Lung (tissue), 11 donors: ENCODE measurements at regions not wholly inside any gene's neighbourhood (a gene's known extent, or its start where the extent isn't known, plus 50 kb on each side); places are given as distances from the start of the nearest gene placed in this dataset.
A peak's percentile ranks its signal among the peaks of the same experiment; 100 is the strongest.
"Not testable (repeated sequence)": the region's sequence is repeated elsewhere in the genome, so short reads cannot be mapped to it uniquely, and the experiment has no call there.

ENCODE experiments used
- ATAC-seq: fragments of 200-7000 bp; cut with Tn5 transposase; one replicate; pipeline ENCODE4 v1.9.1; 2020; ENCODE audit warnings: moderate number of reproducible peaks; ENCODE audit not compliant: insufficient read depth, low FRiP score
- DNase-seq, 3 donors: peaks; one replicate each; pipeline ENCODE4 v3.0.0-alpha.2; 2013 to 2017
- H3K27ac ChIP-seq, 2 donors: one replicate each; pipeline ENCODE4 v1.5.1; 2013; ENCODE audit warnings: mild to moderate bottlenecking in 2 of 2, moderate library complexity in 2 of 2, control low read depth in 1 of 2, inconsistent platforms in 1 of 2, low read depth in 1 of 2, low read length in 1 of 2
- H3K27me3 ChIP-seq, 3 donors: one replicate each; pipeline ENCODE4 v1.5.1; 2013; ENCODE audit warnings: low read length in 2 of 3; ENCODE audit not compliant: control insufficient read depth in 3 of 3, insufficient read depth in 3 of 3
- H3K36me3 ChIP-seq, 4 donors: one replicate each; pipeline ENCODE4 v1.5.1; 2013; ENCODE audit warnings: low read length in 4 of 4, mild to moderate bottlenecking in 1 of 4, moderate library complexity in 1 of 4; ENCODE audit not compliant: control insufficient read depth in 4 of 4, insufficient read depth in 4 of 4
- H3K4me1 ChIP-seq, 5 donors: one replicate each; pipeline ENCODE4 v1.5.1; 2013; ENCODE audit warnings: low read length in 5 of 5, mild to moderate bottlenecking in 2 of 5, moderate library complexity in 1 of 5; ENCODE audit not compliant: control insufficient read depth in 5 of 5, insufficient read depth in 5 of 5
- H3K4me3 ChIP-seq: one replicate; pipeline ENCODE4 v1.5.1; 2013; ENCODE audit warnings: mild to moderate bottlenecking, control low read depth, moderate library complexity
- H3K9ac ChIP-seq, 2 donors: one replicate each; pipeline ENCODE4 v1.5.1; 2013; ENCODE audit warnings: low read length in 2 of 2, control low read depth in 1 of 2; ENCODE audit not compliant: insufficient read depth in 1 of 2
- H3K9me3 ChIP-seq, 4 donors: one replicate each; pipeline ENCODE4 v1.5.1; 2013; ENCODE audit warnings: low read length in 3 of 4, mild to moderate bottlenecking in 1 of 4, moderate library complexity in 1 of 4; ENCODE audit not compliant: control insufficient read depth in 4 of 4, insufficient read depth in 3 of 4
- WGBS, 2 donors: extraction: QIAGEN DNeasy Blood & Tissue Kit; methylation state at CpG; one replicate each; pipeline ENCODE4 v1.1.7; 2013; 5-methylcytosine and 5-hydroxymethylcytosine counted together
- TF ChIP-seq, protein P1 (sequence below): IDR thresholded peaks from 2 replicates; pipeline ENCODE4 v1.5.1; 2012; ENCODE audit warnings: mild to moderate bottlenecking; ENCODE audit errors: control extremely low read depth, extremely low read depth
- donor health status: control.
- donor health status: control.
- donor health status: Bipolar disorder and iron deficiency.
- donor health status: healthy.
- donor health status: DM: yes; HTN: yes; CAD: no.

DNA sequence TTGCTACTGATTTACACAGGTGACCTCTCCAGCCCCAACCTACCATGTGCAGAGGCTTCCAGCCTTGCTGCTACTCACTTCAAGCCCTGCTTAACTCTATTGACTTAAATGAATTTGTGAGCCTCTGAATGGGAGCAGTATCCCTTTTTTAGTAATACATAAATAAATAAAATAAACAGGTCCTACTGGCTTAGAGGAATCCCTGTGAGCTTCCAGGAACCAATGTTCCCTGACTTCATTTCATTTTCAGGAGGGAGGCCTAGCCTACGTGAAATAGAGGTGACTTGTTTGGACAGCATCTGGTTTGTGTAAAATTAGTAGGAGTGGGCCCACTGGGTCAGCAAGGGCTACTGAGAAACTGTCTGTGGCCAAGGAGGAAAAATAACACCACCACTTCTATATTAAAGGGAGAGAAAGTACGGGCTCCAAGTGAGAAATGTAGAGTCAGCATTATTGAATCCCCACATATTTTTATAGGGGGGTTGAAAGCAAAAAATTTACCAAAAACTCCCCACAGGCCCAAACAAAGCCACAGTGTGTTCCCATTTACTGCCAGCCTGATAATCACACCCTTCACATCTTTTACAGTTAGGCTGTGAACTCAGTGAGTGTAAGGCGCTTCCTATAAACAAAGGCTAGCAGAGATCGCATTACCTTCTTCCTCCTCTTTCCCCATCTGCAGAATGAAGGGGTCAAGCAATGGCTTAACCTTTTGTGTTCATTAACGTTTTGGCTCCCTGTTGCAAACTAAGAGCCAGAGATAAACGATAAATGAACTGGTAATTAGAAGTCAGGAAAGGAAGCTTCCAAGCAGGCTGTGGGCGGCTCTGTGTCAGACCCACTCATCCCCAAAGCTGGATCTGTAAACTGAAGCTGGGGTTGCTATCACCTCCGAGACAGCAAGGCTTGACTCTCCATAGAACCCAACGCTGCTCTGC lies 138.8 kb upstream of the LIFR start:
- TF ChIP-seq, protein P1, sequence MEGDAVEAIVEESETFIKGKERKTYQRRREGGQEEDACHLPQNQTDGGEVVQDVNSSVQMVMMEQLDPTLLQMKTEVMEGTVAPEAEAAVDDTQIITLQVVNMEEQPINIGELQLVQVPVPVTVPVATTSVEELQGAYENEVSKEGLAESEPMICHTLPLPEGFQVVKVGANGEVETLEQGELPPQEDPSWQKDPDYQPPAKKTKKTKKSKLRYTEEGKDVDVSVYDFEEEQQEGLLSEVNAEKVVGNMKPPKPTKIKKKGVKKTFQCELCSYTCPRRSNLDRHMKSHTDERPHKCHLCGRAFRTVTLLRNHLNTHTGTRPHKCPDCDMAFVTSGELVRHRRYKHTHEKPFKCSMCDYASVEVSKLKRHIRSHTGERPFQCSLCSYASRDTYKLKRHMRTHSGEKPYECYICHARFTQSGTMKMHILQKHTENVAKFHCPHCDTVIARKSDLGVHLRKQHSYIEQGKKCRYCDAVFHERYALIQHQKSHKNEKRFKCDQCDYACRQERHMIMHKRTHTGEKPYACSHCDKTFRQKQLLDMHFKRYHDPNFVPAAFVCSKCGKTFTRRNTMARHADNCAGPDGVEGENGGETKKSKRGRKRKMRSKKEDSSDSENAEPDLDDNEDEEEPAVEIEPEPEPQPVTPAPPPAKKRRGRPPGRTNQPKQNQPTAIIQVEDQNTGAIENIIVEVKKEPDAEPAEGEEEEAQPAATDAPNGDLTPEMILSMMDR: no peak
- Histone ChIP-seq H3K36me3 (no peaks in the 10 kb centered on the region), H3K27me3 (no peaks in the 10 kb centered on the region), H3K4me1 (peaks cover 0 to 51% (median 18%) of the 10 kb centered on the region in 5 donors), H3K9me3 (no peaks in the 10 kb centered on the region), H3K27ac (no peak overlapping the region), H3K4me3 (no peak overlapping the region), H3K9ac (peak overlapping the region in 1 of 2 donors; percentile 26)
- DNase-seq: peak in 2 of 3 donors; percentile 80 to 82
- no peak for ATAC-seq
- WGBS, 2 donors: 52% methylated on average over 9 of the region's 9 CpGs

DNA sequence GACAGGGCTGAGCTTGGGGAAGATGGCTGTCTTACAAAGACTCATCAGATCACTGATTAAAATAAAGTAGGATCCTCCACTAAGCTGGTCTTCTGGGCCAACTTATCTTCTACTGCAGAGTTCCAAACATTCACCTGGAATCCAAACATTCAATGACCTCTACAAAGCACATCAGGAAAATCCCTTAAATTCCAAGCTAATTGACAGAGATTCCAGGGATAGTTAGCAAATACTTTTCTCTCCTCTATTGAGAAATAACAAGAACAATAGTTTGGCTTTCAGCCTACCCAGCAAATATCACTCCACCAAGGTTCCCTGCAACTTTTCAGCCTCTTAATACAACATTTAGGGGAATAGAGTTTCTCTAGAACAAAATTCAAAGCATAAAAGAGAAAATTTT lies 140.6 kb upstream of the LIFR start:
- no peak overlapping the region for H3K4me3 ChIP-seq
- ATAC-seq (no peak), DNase-seq (peak in 2 of 3 donors; percentile 59 to 61)
- no peak overlapping the region for H3K9ac ChIP-seq
- H3K27me3 ChIP-seq: no peaks in the 10 kb centered on the region
- peaks cover 0 to 51% (median 18%) of the 10 kb centered on the region in 5 donors for H3K4me1 ChIP-seq
- no peak overlapping the region for H3K27ac ChIP-seq
- no peaks in the 10 kb centered on the region for H3K9me3 ChIP-seq
- TF ChIP-seq, protein P1: no peak
- no peaks in the 10 kb centered on the region for H3K36me3 ChIP-seq

DNA sequence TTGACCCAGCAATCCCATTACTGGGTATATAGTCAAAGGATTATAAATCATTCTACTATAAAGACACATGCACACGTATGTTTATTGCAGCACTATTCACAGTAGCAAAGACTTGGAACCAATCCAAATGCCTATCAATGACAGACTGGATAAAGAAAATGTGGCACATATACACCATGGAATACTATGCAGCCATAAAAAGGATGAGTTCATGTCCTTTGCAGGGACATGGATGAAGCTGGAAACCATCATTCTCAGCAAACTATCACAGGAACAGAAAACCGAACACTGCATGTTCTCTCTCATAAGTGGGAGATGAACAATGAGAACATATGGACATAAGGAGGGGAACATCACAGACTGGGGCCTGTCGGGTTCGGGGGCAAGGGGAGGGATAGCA lies 140.3 kb upstream of the OSMR start:
- H3K27ac ChIP-seq, H3K4me3 ChIP-seq, H3K36me3 ChIP-seq, H3K9ac ChIP-seq, H3K9me3 ChIP-seq, H3K27me3 ChIP-seq, ATAC-seq, DNase-seq: not testable (repeated sequence)
- H3K4me1 ChIP-seq: peaks cover 0 to 40% (median 14%) of the 10 kb centered on the region in 5 donors
- 92 to 97% methylated on average over 4 of the region's 4 CpGs for WGBS, 2 donors

DNA sequence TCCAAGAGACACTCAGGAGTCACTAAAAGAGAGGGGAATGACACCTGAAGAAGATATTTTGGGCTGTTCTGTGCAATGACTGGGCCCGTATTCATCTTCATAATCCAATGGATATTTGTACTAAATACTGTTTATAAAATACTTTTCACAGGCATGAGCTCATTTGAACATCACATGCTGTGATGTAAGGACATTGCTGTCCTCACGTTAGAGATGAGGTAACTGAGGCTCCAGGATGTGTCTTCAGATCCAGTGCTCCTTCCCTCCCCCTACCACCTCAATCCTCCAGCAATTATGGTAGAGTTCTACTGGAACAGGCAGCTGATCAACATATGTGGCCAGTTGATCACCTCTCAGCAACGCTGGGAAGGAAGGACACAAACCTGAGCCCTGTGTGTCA lies 139.4 kb upstream of the OSMR start:
- 65 to 78% methylated on average over 3 of the region's 3 CpGs for WGBS, 2 donors
- TF ChIP-seq, protein P1: no peak

More for the DNA sequence above, 139.4 kb upstream of the OSMR start:
- H3K4me3 ChIP-seq: no peak overlapping the region
- H3K9ac ChIP-seq: no peak overlapping the region
- H3K27me3 ChIP-seq: no peaks in the 10 kb centered on the region
- H3K4me1 ChIP-seq: peaks cover 0 to 49% (median 14%) of the 10 kb centered on the region in 5 donors
- no peaks in the 10 kb centered on the region for H3K9me3 ChIP-seq
- no peak for ATAC-seq
- H3K36me3 ChIP-seq: no peaks in the 10 kb centered on the region
- no peak for DNase-seq
- no peak overlapping the region for H3K27ac ChIP-seq
